Neuronal stem cell (in vitro differentiated cells): ENCODE measurements at regions not wholly inside any gene's neighbourhood (a gene's known extent, or its start where the extent isn't known, plus 50 kb on each side); places are given as distances from the start of the nearest gene placed in this dataset.

Source experiments
- DNase-seq: peaks from one replicate; pipeline ENCODE4 v3.0.0-alpha.2; 2013; ENCODE audit warnings: low spot score
- H2AFZ ChIP-seq: one replicate; pipeline ENCODE4 v1.6.1; 2013; ENCODE audit warnings: mild to moderate bottlenecking, low read length, inconsistent platforms
- H2AK5ac ChIP-seq: 2 replicates; pipeline ENCODE4 v1.6.1; 2013; ENCODE audit warnings: low read depth, mild to moderate bottlenecking, inconsistent platforms, low read length, moderate library complexity, mixed read lengths
- H2BK120ac ChIP-seq: 2 replicates; pipeline ENCODE4 v1.6.1; 2013; ENCODE audit warnings: low read depth, mild to moderate bottlenecking, inconsistent platforms, low read length, moderate library complexity, mixed read lengths
- H2BK12ac ChIP-seq: one replicate; pipeline ENCODE4 v1.6.1; 2013; ENCODE audit warnings: low read length, inconsistent platforms
- H2BK15ac ChIP-seq: 2 replicates; pipeline ENCODE4 v1.6.1; 2013; ENCODE audit warnings: mild to moderate bottlenecking, low read length, inconsistent platforms, mixed read lengths
- H2BK5ac ChIP-seq: one replicate; pipeline ENCODE4 v1.6.1; 2013; ENCODE audit warnings: inconsistent platforms, mild to moderate bottlenecking, low read length, moderate library complexity
- H3K14ac ChIP-seq: one replicate; pipeline ENCODE4 v1.6.1; 2013; ENCODE audit warnings: low read length, inconsistent platforms
- H3K18ac ChIP-seq: 2 replicates; pipeline ENCODE4 v1.6.1; 2013; ENCODE audit warnings: low read length, inconsistent platforms
- H3K23ac ChIP-seq: 2 replicates; pipeline ENCODE4 v1.6.1; 2013; ENCODE audit warnings: low read depth, mild to moderate bottlenecking, mixed read lengths, low read length, inconsistent platforms; ENCODE audit not compliant: poor library complexity
- H3K27ac ChIP-seq: replicated peaks from 3 replicates; pipeline ENCODE4 v1.5.1; 2013; ENCODE audit warnings: low read length, inconsistent platforms
- H3K27me3 ChIP-seq, 3 experiments: 2 replicates each; pipeline ENCODE4 v1.6.1; 2013; ENCODE audit warnings: low read length in 3 of 3, mild to moderate bottlenecking in 2 of 3, inconsistent platforms in 1 of 3, low read depth in 1 of 3, mixed read lengths in 1 of 3, moderate library complexity in 1 of 3; ENCODE audit not compliant: control insufficient read depth in 3 of 3, insufficient read depth in 3 of 3
- H3K36me3 ChIP-seq, 2 donors: replicated peaks in 1 of 2; 2 replicates each; pipeline ENCODE4 v1.6.1; 2013; ENCODE audit warnings: low read length in 2 of 2; ENCODE audit not compliant: control insufficient read depth in 2 of 2, insufficient read depth in 2 of 2
- H3K4ac ChIP-seq: 2 replicates; pipeline ENCODE4 v1.6.1; 2013; ENCODE audit warnings: inconsistent platforms, mild to moderate bottlenecking, low read length, moderate library complexity
- H3K4me1 ChIP-seq, 2 donors: 1 replicate in 1 of 2; 2 replicates in 1 of 2; pipeline ENCODE4 v1.6.1; 2013; ENCODE audit warnings: low read length in 2 of 2, low read depth in 1 of 2; ENCODE audit not compliant: control insufficient read depth in 2 of 2, insufficient read depth in 1 of 2
- H3K4me2 ChIP-seq: one replicate; pipeline ENCODE4 v1.6.1; 2013; ENCODE audit warnings: mild to moderate bottlenecking, low read length, inconsistent platforms; ENCODE audit not compliant: insufficient read depth, poor library complexity, severe bottlenecking
- H3K4me3 ChIP-seq, 2 donors: 2 replicates each; pipeline ENCODE4 v1.5.1; 2013; ENCODE audit warnings: low read length in 2 of 2, mild to moderate bottlenecking in 2 of 2, inconsistent platforms in 1 of 2, moderate library complexity in 1 of 2
- H3K79me1 ChIP-seq: one replicate; pipeline ENCODE4 v1.6.1; 2013; ENCODE audit warnings: low read depth, mild to moderate bottlenecking, inconsistent platforms, low read length, moderate library complexity
- H3K9ac ChIP-seq: one replicate; pipeline ENCODE4 v1.6.1; 2013; ENCODE audit warnings: mild to moderate bottlenecking, low read depth, low read length, inconsistent platforms; ENCODE audit not compliant: poor library complexity
- H3K9me3 ChIP-seq, 2 donors: replicated peaks in 1 of 2; 2 replicates each; pipeline versions ENCODE3 to v1.6.1; 2013; ENCODE audit warnings: low read length in 2 of 2, mild to moderate bottlenecking in 2 of 2, inconsistent platforms in 1 of 2, low read depth in 1 of 2, mixed read lengths in 1 of 2, moderate library complexity in 1 of 2; ENCODE audit not compliant: control insufficient read depth in 2 of 2, insufficient read depth in 1 of 2
- H4K8ac ChIP-seq: one replicate; pipeline ENCODE4 v1.6.1; 2013; ENCODE audit warnings: low read depth, mild to moderate bottlenecking, inconsistent platforms, low read length, moderate library complexity
- H4K91ac ChIP-seq: one replicate; pipeline ENCODE4 v1.6.1; 2013; ENCODE audit warnings: low read length, low read depth, mild to moderate bottlenecking, inconsistent platforms; ENCODE audit not compliant: poor library complexity
- WGBS, 2 donors: extraction: QIAGEN DNeasy Blood & Tissue Kit; methylation state at CpG; one replicate each; pipeline ENCODE4 v1.1.7; 2013; ENCODE audit warnings: missing lambda C conversion rate in 2 of 2, mixed read lengths in 1 of 2; ENCODE audit not compliant: insufficient read length in 2 of 2, insufficient replicate concordance in 1 of 2; ENCODE audit errors: extremely low coverage in 2 of 2; 5-methylcytosine and 5-hydroxymethylcytosine counted together

DNA sequence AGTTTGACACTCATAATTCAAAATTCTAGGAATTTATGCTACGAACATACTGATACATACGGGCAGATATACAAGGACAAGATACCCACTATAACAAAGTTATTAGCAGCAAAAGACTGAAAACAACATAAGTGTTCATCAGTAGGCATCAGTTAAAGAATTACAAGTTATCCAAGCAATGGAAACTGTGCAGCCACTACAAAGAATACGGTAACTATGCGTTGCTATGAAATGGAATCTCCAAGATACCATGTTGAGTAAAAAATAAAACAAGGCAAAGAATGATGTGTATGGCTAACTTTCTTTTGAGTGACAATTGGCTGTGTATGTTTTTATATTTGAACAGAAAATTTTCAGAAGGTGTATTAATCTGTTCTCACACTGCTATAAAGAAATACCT is 151.7 kb downstream of the ADAMTS15 start:
- no peak overlapping the region for H4K8ac ChIP-seq
- H2BK15ac ChIP-seq, result no peak overlapping the region
- H2BK12ac ChIP-seq, result no peak overlapping the region
- H3K79me1 ChIP-seq, result no peaks in the 10 kb centered on the region
- H3K27ac ChIP-seq, result no peak overlapping the region
- no peak overlapping the region for H3K4me3 ChIP-seq
- H2BK120ac ChIP-seq, result no peak overlapping the region
- WGBS, 2 donors, result no CpG with 5 or more reads among the region's 4 CpGs
- H3K4me2 ChIP-seq, result no peak overlapping the region
- peaks cover 6 to 12% of the 10 kb centered on the region in 2 donors for H3K4me1 ChIP-seq
- no peak overlapping the region for H2AK5ac ChIP-seq
- DNase-seq, result no peak
- H3K4ac ChIP-seq, result no peak overlapping the region
- no peaks in the 10 kb centered on the region for H3K27me3 ChIP-seq
- no peak overlapping the region for H3K14ac ChIP-seq
- no peak overlapping the region for H2BK5ac ChIP-seq
- no peak overlapping the region for H4K91ac ChIP-seq
- no peak overlapping the region for H3K23ac ChIP-seq
- no peak overlapping the region for H3K18ac ChIP-seq
- H3K9ac ChIP-seq, result no peak overlapping the region
- peak overlapping the region; percentile 70 for H2AFZ ChIP-seq
- H3K36me3 ChIP-seq, result no peaks in the 10 kb centered on the region
- peaks cover 0 to 5% of the 10 kb centered on the region in 2 donors for H3K9me3 ChIP-seq

DNA sequence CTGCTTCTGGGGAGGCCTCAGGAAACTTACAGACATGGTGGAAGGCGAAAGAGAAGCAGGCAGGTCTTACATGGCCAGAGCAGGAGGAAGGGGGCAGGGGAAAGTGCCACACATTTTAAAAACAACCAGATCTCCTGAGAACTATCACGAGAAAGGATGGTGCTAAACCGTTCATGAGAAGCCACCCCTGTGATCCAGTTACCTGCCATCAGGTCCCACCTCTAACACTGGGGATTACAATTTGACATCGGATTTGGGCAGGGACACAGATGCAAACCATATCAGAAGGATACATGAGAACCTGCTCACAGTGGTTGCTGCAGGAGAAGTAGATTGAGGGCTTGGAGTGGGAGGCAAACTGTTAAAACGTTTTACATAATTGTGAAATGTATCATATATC is 152.2 kb downstream of the ADAMTS15 start:
- Histone ChIP-seq H2AK5ac (no peak overlapping the region), H3K27ac (no peak overlapping the region), H3K9me3 (peaks cover 0 to 5% of the 10 kb centered on the region in 2 donors), H2BK15ac (no peak overlapping the region), H2BK5ac (no peak overlapping the region), H2AFZ (peak overlapping the region; percentile 70), H3K4ac (no peak overlapping the region), H3K18ac (no peak overlapping the region), H3K9ac (no peak overlapping the region), H3K79me1 (no peaks in the 10 kb centered on the region), H4K8ac (no peak overlapping the region), H2BK12ac (no peak overlapping the region), H2BK120ac (no peak overlapping the region), H4K91ac (no peak overlapping the region), H3K36me3 (no peaks in the 10 kb centered on the region), H3K27me3 (no peaks in the 10 kb centered on the region), H3K4me2 (no peak overlapping the region), H3K14ac (no peak overlapping the region), H3K4me1 (peaks cover 6 to 12% of the 10 kb centered on the region in 2 donors), H3K4me3 (no peak overlapping the region), H3K23ac (no peak overlapping the region)
- WGBS, 2 donors, result no CpG with 5 or more reads among the region's 5 CpGs
- DNase-seq, result no peak

DNA sequence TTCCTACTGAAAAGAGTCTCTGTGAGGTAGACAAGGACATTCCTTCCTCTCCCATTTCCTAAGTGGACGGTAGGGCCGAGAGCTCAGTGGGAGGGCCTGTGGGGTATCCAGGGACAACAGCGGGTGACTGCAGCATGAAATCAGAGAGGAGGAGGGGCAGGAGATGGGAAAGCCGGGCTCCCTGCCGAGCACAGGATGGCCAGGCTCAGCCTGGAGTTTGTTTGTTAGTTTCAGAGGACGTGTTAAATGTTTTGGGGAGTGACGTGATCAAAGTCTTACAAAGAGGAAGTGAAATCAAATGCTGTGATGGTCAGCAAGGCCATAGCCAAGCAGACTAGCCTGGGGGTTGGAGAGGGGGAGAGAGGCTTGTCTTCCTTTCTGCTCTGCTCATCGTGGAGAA is 152.7 kb downstream of the ADAMTS15 start:
- H3K23ac ChIP-seq, result no peak overlapping the region
- H2BK15ac ChIP-seq, result no peak overlapping the region
- no peak overlapping the region for H4K91ac ChIP-seq
- no CpG with 5 or more reads among the region's 8 CpGs for WGBS, 2 donors
- no peak overlapping the region for H3K4me3 ChIP-seq
- no peak overlapping the region for H2BK5ac ChIP-seq
- no peak overlapping the region for H3K18ac ChIP-seq
- H3K4me1 ChIP-seq, result peaks cover 6 to 12% of the 10 kb centered on the region in 2 donors
- no peak overlapping the region for H3K4me2 ChIP-seq
- H3K9ac ChIP-seq, result no peak overlapping the region
- H3K14ac ChIP-seq, result no peak overlapping the region
- no peak overlapping the region for H2AK5ac ChIP-seq
- H2AFZ ChIP-seq, result peak overlapping the region; percentile 70
- no peaks in the 10 kb centered on the region for H3K79me1 ChIP-seq
- no peak overlapping the region for H2BK12ac ChIP-seq
- no peak overlapping the region for H3K27ac ChIP-seq
- peaks cover 0 to 3% (median 0%) of the 10 kb centered on the region in 3 experiments for H3K27me3 ChIP-seq
- H2BK120ac ChIP-seq, result no peak overlapping the region
- H3K9me3 ChIP-seq, result peaks cover 0 to 5% of the 10 kb centered on the region in 2 donors
- DNase-seq, result no peak
- no peaks in the 10 kb centered on the region for H3K36me3 ChIP-seq
- no peak overlapping the region for H4K8ac ChIP-seq
- H3K4ac ChIP-seq, result no peak overlapping the region

- Histone ChIP-seq H2AFZ (peak overlapping the region; percentile 70), H3K9ac (no peak overlapping the region), H3K27ac (no peak overlapping the region), H3K4me3 (peak overlapping the region in 1 of 2 donors; percentile 64), H3K23ac (no peak overlapping the region), H3K36me3 (no peaks in the 10 kb centered on the region), H2BK5ac (no peak overlapping the region), H3K4ac (no peak overlapping the region), H2BK12ac (no peak overlapping the region), H3K14ac (no peak overlapping the region), H4K8ac (no peak overlapping the region), H2BK15ac (no peak overlapping the region), H2BK120ac (no peak overlapping the region), H3K4me1 (peaks cover 6 to 12% of the 10 kb centered on the region in 2 donors), H3K4me2 (no peak overlapping the region), H4K91ac (no peak overlapping the region), H3K79me1 (no peaks in the 10 kb centered on the region), H2AK5ac (no peak overlapping the region), H3K18ac (peak overlapping the region; percentile 20), H3K27me3 (peaks cover 0 to 5% (median 0%) of the 10 kb centered on the region in 3 experiments), H3K9me3 (peaks cover 0 to 5% of the 10 kb centered on the region in 2 donors)
- no peak for DNase-seq
- no CpG with 5 or more reads among the region's 16 CpGs for WGBS, 2 donors
Measured at GRCh38 chr11:130601764-130602460, 153.5 kb downstream of the ADAMTS15 start.
